Stimulated activated CD4-positive, alpha-beta T cell treated with anti-CD3 and anti-CD28 coated beads, Interleukin-1b, Interleukin-23, amount 100 ng/mL, for 4 hours (primary cell): ENCODE measurements at regions not wholly inside any gene's neighbourhood (a gene's known extent, or its start where the extent isn't known, plus 50 kb on each side); places are given as distances from the start of the nearest gene placed in this dataset.

Source experiments
- DNase-seq, 2 donors: peaks; one replicate each; pipeline ENCODE4 v3.0.0-alpha.2; 2020; ENCODE audit warnings: low read depth in 2 of 2

- no peak for DNase-seq
These were observed 107.7 kb upstream of the RASGRP1 start for GRCh38 chr15:38672273-38672672.

GRCh38 chr15:38672814-38673670 lies 108.4 kb upstream of the RASGRP1 start:
- no peak for DNase-seq

- DNase-seq, result no peak
These were observed 109.8 kb upstream of the RASGRP1 start for GRCh38 chr15:38674448-38674847.

- no peak for DNase-seq
These were observed 113.7 kb upstream of the RASGRP1 start for GRCh38 chr15:38678281-38678680.

GRCh38 chr15:38680775-38681174 lies 116.2 kb upstream of the RASGRP1 start:
- DNase-seq, result no peak

- DNase-seq, result no peak
These were observed 117.7 kb upstream of the RASGRP1 start for GRCh38 chr15:38682363-38682762.

GRCh38 chr15:38682861-38683260 lies 118.2 kb upstream of the RASGRP1 start:
- no peak for DNase-seq

- peak; percentile 56 to 67 for DNase-seq
These were observed 119.0 kb upstream of the RASGRP1 start for GRCh38 chr15:38683382-38684242.

- no peak for DNase-seq
These were observed 119.9 kb upstream of the RASGRP1 start for GRCh38 chr15:38684440-38685010.

- no peak for DNase-seq
These were observed 121.2 kb upstream of the RASGRP1 start for GRCh38 chr15:38685686-38686339.

GRCh38 chr15:38687340-38687739 lies 122.7 kb upstream of the RASGRP1 start:
- DNase-seq, result no peak

GRCh38 chr15:38687775-38688495 lies 123.3 kb upstream of the RASGRP1 start:
- DNase-seq, result no peak

GRCh38 chr15:38688761-38689160 lies 124.1 kb upstream of the RASGRP1 start:
- no peak for DNase-seq

GRCh38 chr15:38689522-38689921 lies 124.9 kb upstream of the RASGRP1 start:
- DNase-seq, result no peak

GRCh38 chr15:38690216-38690615 lies 125.6 kb upstream of the RASGRP1 start:
- DNase-seq, result no peak

GRCh38 chr15:38690719-38691332 lies 126.2 kb upstream of the RASGRP1 start:
- DNase-seq, result peak; percentile 64 to 85

GRCh38 chr15:38691377-38691776 lies 126.8 kb upstream of the RASGRP1 start:
- no peak for DNase-seq

GRCh38 chr15:38691965-38692788 lies 127.6 kb upstream of the RASGRP1 start:
- no peak for DNase-seq

GRCh38 chr15:38692789-38693062 lies 128.1 kb upstream of the RASGRP1 start:
- DNase-seq, result no peak
